SK-N-SH (cell line): ENCODE measurements at regions not wholly inside any gene's neighbourhood (a gene's known extent, or its start where the extent isn't known, plus 50 kb on each side); places are given as distances from the start of the nearest gene placed in this dataset.

Experiments
- CTCF ChIA-PET: fragments of 300-600, 350-600 bp; formaldehyde crosslinking; extraction: SDS; loops from one replicate; lab custom pipeline; 2021; lab: Yijun Ruan, JAX
- POLR2A ChIA-PET: fragments of 350-600 bp; sonication (Branson Sonifier 250); formaldehyde crosslinking; extraction: SDS; loops from one replicate; lab custom pipeline; 2020; ENCODE audit warnings: antibody characterized with exemption, inconsistent platforms; lab: Yijun Ruan, JAX
- DNase-seq: peaks from one replicate; pipeline ENCODE4 v3.0.0; 2012
- H2AFZ ChIP-seq: fragments of 200-600 bp; sonication (generic); 2 replicates; pipeline ENCODE4 v1.8.1; 2016; ENCODE audit warnings: antibody characterized with exemption, mild to moderate bottlenecking, low read depth
- H3F3A ChIP-seq: fragments of 200-600 bp; sonication (generic); replicated peaks from 2 replicates; pipeline ENCODE3; 2016; ENCODE audit warnings: antibody characterized with exemption, mild to moderate bottlenecking; ENCODE audit not compliant: insufficient read depth
- H3K27ac ChIP-seq, 2 experiments: fragments of 200-500 bp in 1 of 2; fragments of 200-600 bp in 1 of 2; sonication (Bioruptor generic) in 1 of 2; sonication (generic), shearing (Covaris generic) in 1 of 2; 2 replicates each; pipeline versions ENCODE4 v1.5.1 to v1.6.1; 2014 to 2016; ENCODE audit warnings: low read depth in 2 of 2, inconsistent platforms in 1 of 2, low read length in 1 of 2, mild to moderate bottlenecking in 1 of 2, mixed read lengths in 1 of 2
- H3K27me3 ChIP-seq: fragments of 200-600 bp; sonication (generic), shearing (Covaris generic); 2 replicates; pipeline ENCODE4 v1.6.1; 2016; ENCODE audit warnings: mixed run types; ENCODE audit not compliant: insufficient read depth
- H3K36me3 ChIP-seq, 2 experiments: fragments of 200-500 bp in 1 of 2; fragments of 200-600 bp in 1 of 2; sonication (Bioruptor generic) in 1 of 2; sonication (generic) in 1 of 2; replicated peaks in 1 of 2; 2 replicates each; pipeline versions ENCODE3 to v1.5.1; 2014 to 2016; ENCODE audit warnings: low read length in 1 of 2, mild to moderate bottlenecking in 1 of 2; ENCODE audit not compliant: insufficient read depth in 2 of 2, control insufficient read depth in 1 of 2
- H3K4me1 ChIP-seq, 2 experiments: fragments of 200-500 bp in 1 of 2; fragments of 200-600 bp in 1 of 2; sonication (Bioruptor generic) in 1 of 2; sonication (generic), shearing (Covaris generic) in 1 of 2; 2 replicates each; pipeline versions ENCODE4 v1.5.1 to v1.6.1; 2014 to 2016; ENCODE audit warnings: low read depth in 1 of 2, low read length in 1 of 2, mixed run types in 1 of 2; ENCODE audit not compliant: insufficient read depth in 2 of 2, control insufficient read depth in 1 of 2
- H3K4me2 ChIP-seq: fragments of 200-600 bp; sonication (generic), shearing (Covaris generic); 2 replicates; pipeline ENCODE4 v1.6.1; 2017; ENCODE audit warnings: mixed run types
- H3K4me3 ChIP-seq, 2 experiments: fragments of 200-500 bp in 1 of 2; fragments of 200-600 bp in 1 of 2; sonication (Bioruptor generic) in 1 of 2; sonication (generic), shearing (Covaris generic) in 1 of 2; 2 replicates each; pipeline versions ENCODE4 v1.5.1 to v1.8.1; 2014 to 2016; ENCODE audit warnings: low read depth in 2 of 2, inconsistent platforms in 1 of 2, low read length in 1 of 2, mild to moderate bottlenecking in 1 of 2, mixed read lengths in 1 of 2, moderate library complexity in 1 of 2
- H3K79me2 ChIP-seq: fragments of 200-600 bp; sonication (generic); 2 replicates; pipeline ENCODE4 v1.8.1; 2017; ENCODE audit warnings: mild to moderate bottlenecking; ENCODE audit not compliant: insufficient read depth
- H3K9ac ChIP-seq: fragments of 200-600 bp; sonication (generic); 2 replicates; pipeline ENCODE4 v1.6.1; 2017; ENCODE audit warnings: mixed run types
- H3K9me2 ChIP-seq: fragments of 200-600 bp; sonication (generic); 2 replicates; pipeline ENCODE4 v1.6.1; 2017; ENCODE audit warnings: mixed run types
- H3K9me3 ChIP-seq: fragments of 200-600 bp; sonication (generic); 2 replicates; pipeline ENCODE4 v1.6.1; 2017; ENCODE audit warnings: mixed run types, mild to moderate bottlenecking, moderate library complexity
- H4K20me1 ChIP-seq: fragments of 200-600 bp; sonication (generic); 2 replicates; pipeline ENCODE4 v1.6.1; 2017; ENCODE audit warnings: mild to moderate bottlenecking, mixed run types; ENCODE audit not compliant: insufficient read depth
- CHD2 ChIP-seq: fragments of 150-350 bp; IDR thresholded peaks from 2 replicates; pipeline ENCODE4 v1.6.1; 2018; ENCODE audit warnings: low read length; ENCODE audit not compliant: partially characterized antibody
- ELF1 ChIP-seq: IDR thresholded peaks from 2 replicates; pipeline ENCODE4 v1.4.0; 2012
- EP300 ChIP-seq, 2 experiments: IDR thresholded peaks; 2 replicates each; pipeline versions ENCODE4 v1.4.0 to v1.6.1; 2012; ENCODE audit warnings: borderline replicate concordance in 1 of 2, low read depth in 1 of 2, low read length in 1 of 2
- EZH2phosphoT487 ChIP-seq: fragments of 200-600 bp; sonication (generic); IDR thresholded peaks from 2 replicates; pipeline ENCODE4 v1.6.1; 2017; ENCODE audit warnings: low read depth, mixed run types, mild to moderate bottlenecking, antibody characterized with exemption, moderate library complexity, borderline replicate concordance
- FOSL2 ChIP-seq: IDR thresholded peaks from 2 replicates; pipeline ENCODE4 v1.4.0; 2012; ENCODE audit warnings: low read depth, mild to moderate bottlenecking, moderate library complexity, borderline replicate concordance
- FOXJ3 ChIP-seq: sonication (generic); formaldehyde crosslinking; IDR thresholded peaks from 2 replicates; pipeline ENCODE4 v1.5.1; 2020; ENCODE audit warnings: mild to moderate bottlenecking, missing genetic modification reagents
- FOXM1 ChIP-seq: IDR thresholded peaks from 2 replicates; pipeline ENCODE4 v1.4.0; 2012; ENCODE audit warnings: low read depth, mild to moderate bottlenecking
- GABPA ChIP-seq: IDR thresholded peaks from 2 replicates; pipeline ENCODE4 v1.4.0; 2012; ENCODE audit warnings: low read depth, mild to moderate bottlenecking
- GATA2 ChIP-seq: sonication (generic); formaldehyde crosslinking; IDR thresholded peaks from 2 replicates; pipeline ENCODE4 v1.5.0; 2020; ENCODE audit warnings: mild to moderate bottlenecking, missing genetic modification reagents
- JUND ChIP-seq: IDR thresholded peaks from 2 replicates; pipeline ENCODE4 v1.4.0; 2012
- MXI1 ChIP-seq: IDR thresholded peaks from 2 replicates; pipeline ENCODE4 v1.6.1; 2012; ENCODE audit warnings: mild to moderate bottlenecking, low read depth, low read length, improper control_type of control experiment
- NFIC ChIP-seq: IDR thresholded peaks from 2 replicates; pipeline ENCODE4 v1.4.0; 2012; ENCODE audit warnings: borderline replicate concordance
- POLR2AphosphoS5 ChIP-seq: IDR thresholded peaks from 2 replicates; pipeline ENCODE4 v1.6.1; 2012; ENCODE audit warnings: low read depth, low read length
- RCOR1 ChIP-seq: fragments of 150-350 bp; IDR thresholded peaks from 2 replicates; pipeline ENCODE4 v1.6.1; 2017; ENCODE audit warnings: antibody characterized with exemption, low read length
- RXRA ChIP-seq: IDR thresholded peaks from 2 replicates; pipeline ENCODE4 v1.4.0; 2012; ENCODE audit warnings: low read depth, mild to moderate bottlenecking, borderline replicate concordance
- SMC3 ChIP-seq: IDR thresholded peaks from 2 replicates; pipeline ENCODE4 v1.6.1; 2012; ENCODE audit warnings: low read depth, low read length, improper control_type of control experiment
- TCF12 ChIP-seq: IDR thresholded peaks from 2 replicates; pipeline ENCODE4 v1.4.0; 2012
- YY1 ChIP-seq: IDR thresholded peaks from 2 replicates; pipeline ENCODE4 v1.4.0; 2012; ENCODE audit warnings: low read depth, mild to moderate bottlenecking
- WGBS: methylation state at CpG from one replicate; pipeline ENCODE4 v1.1.6; 2017; ENCODE audit warnings: low lambda C conversion rate; 5-methylcytosine and 5-hydroxymethylcytosine counted together
- TF ChIP-seq, protein P1 (sequence below): fragments of 150-350 bp; IDR thresholded peaks from 2 replicates; pipeline ENCODE4 v1.6.1; 2016; ENCODE audit warnings: mild to moderate bottlenecking, low read depth, low read length
- TF ChIP-seq, protein P2 (sequence below): IDR thresholded peaks from 2 replicates; pipeline ENCODE4 v1.4.0; 2012; ENCODE audit warnings: low read depth, borderline replicate concordance
- TF ChIP-seq, protein P3 (sequence below): IDR thresholded peaks from 2 replicates; pipeline ENCODE4 v1.4.0; 2012; ENCODE audit warnings: low read depth
- TF ChIP-seq, protein P4 (sequence below): fragments of 150-350 bp; IDR thresholded peaks from 2 replicates; pipeline ENCODE4 v1.6.1; 2017; ENCODE audit warnings: antibody characterized with exemption, low read length, low read depth, borderline replicate concordance

DNA sequence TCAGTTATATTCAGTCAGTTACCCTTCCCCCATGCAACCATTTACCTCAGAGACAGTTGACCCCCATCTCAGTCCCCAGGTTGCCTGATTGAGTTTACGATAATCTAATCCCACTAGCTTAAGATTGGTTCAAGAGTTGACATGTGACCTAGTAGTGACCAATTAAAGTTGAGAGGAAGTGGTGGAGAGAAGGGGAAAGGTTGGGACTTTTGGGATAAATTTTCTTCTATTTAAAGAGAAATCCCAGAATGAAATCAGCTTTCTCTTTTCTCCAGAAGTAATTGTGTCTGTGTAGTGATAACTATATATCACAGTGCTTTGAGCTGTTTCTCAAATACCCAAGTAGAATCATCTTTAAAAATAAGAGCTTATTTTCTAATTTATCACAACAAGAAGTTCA, 396.7 kb upstream of the CLINT1 start:
- no peaks in the 10 kb centered on the region for H4K20me1 ChIP-seq
- no peaks in the 10 kb centered on the region for H3K4me1 ChIP-seq
- WGBS, result 32% methylated on average over 1 of the region's 1 CpG
- H3K9ac ChIP-seq, result no peak overlapping the region
- H3K27ac ChIP-seq, result no peak overlapping the region
- H3K36me3 ChIP-seq, result no peaks in the 10 kb centered on the region
- H3K4me3 ChIP-seq, result no peak overlapping the region
- ChIA-PET CTCF (interaction anchor here (1.3 kb wide), 1 partner anchor 53 kb away, joined by 3 read pairs; no protein-coding TSS in a partner anchor), POLR2A (no interaction called here)
- TF ChIP-seq FOXJ3 (CRISPR knock-in tag) (no peak), ELF1 (no peak), RCOR1 (no peak), RXRA (no peak), SMC3 (no peak), FOSL2 (no peak)
- no peaks in the 10 kb centered on the region for H3K79me2 ChIP-seq
- H2AFZ ChIP-seq, result no peak overlapping the region
- no peaks in the 10 kb centered on the region for H3K9me2 ChIP-seq
- H3K27me3 ChIP-seq, result no peaks in the 10 kb centered on the region
- no peaks in the 10 kb centered on the region for H3K9me3 ChIP-seq
- no peak overlapping the region for H3K4me2 ChIP-seq
- DNase-seq, result no peak
- no peaks in the 10 kb centered on the region for H3F3A ChIP-seq

DNA sequence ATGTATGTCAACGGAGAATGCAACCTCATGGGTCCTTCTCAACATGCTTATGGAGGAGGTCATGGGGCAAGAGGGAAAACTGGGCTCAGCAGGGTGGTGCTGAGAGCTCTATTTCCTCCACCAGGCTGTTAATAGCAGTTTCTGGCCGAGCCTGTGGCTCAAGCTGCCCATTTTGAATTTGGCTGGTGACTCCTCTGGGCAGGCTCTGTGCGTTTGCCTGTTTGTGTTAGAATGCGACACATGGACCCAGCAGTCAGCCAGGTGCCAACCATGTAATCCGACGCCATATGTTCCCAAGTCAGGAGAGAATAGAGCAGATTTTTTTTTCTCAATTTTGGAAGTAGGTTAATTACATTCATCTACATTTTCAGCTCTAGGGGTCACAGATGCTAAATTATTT, 387.7 kb upstream of the CLINT1 start:
- ChIA-PET CTCF (no interaction called here), POLR2A (no interaction called here)
- Histone ChIP-seq H3K4me1 (no peaks in the 10 kb centered on the region), H3K9ac (no peak overlapping the region), H3F3A (no peaks in the 10 kb centered on the region), H3K4me2 (no peak overlapping the region), H3K4me3 (no peak overlapping the region), H3K9me2 (no peaks in the 10 kb centered on the region), H2AFZ (no peak overlapping the region), H3K27ac (no peak overlapping the region), H3K27me3 (no peaks in the 10 kb centered on the region), H3K36me3 (no peaks in the 10 kb centered on the region), H3K9me3 (no peaks in the 10 kb centered on the region), H3K79me2 (no peaks in the 10 kb centered on the region), H4K20me1 (no peaks in the 10 kb centered on the region)
- DNase-seq, result no peak
- WGBS, result 59% methylated on average over 5 of the region's 6 CpGs
- no peak for TF ChIP-seq MXI1
- no peak for TF ChIP-seq RCOR1
- TF ChIP-seq, protein P1, sequence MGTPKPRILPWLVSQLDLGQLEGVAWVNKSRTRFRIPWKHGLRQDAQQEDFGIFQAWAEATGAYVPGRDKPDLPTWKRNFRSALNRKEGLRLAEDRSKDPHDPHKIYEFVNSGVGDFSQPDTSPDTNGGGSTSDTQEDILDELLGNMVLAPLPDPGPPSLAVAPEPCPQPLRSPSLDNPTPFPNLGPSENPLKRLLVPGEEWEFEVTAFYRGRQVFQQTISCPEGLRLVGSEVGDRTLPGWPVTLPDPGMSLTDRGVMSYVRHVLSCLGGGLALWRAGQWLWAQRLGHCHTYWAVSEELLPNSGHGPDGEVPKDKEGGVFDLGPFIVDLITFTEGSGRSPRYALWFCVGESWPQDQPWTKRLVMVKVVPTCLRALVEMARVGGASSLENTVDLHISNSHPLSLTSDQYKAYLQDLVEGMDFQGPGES, result no peak
- TF ChIP-seq EP300 (IDR thresholded peaks at IDR 0.05; ENCODE audit: borderline replicate concordance in 1 of 2, low read depth in 1 of 2, low read length in 1 of 2), result no peak
- TF ChIP-seq EZH2phosphoT487, result no peak

DNA sequence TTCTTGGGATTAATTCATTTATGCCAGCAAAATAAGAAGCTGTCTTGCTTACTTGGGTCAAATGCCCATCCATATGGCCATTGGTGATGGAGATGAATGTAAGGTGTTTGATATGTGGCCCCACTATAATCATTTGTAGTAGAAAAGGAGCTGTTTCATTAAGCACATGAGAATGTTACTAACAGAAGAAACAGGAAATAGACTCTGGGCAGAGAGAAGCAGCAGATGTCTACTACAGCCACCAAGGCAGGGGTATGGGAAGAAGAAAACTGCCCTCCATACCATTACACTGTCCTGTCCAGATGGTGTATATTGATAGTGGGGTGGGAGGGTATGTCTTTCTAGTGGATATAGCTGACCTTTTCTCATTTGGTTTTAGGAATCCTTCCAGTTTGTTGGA, 386.6 kb upstream of the CLINT1 start:
- H3K9me3 ChIP-seq, result no peaks in the 10 kb centered on the region
- no peaks in the 10 kb centered on the region for H3K4me1 ChIP-seq
- H3K36me3 ChIP-seq, result no peaks in the 10 kb centered on the region
- no peaks in the 10 kb centered on the region for H3F3A ChIP-seq
- H3K27ac ChIP-seq, result no peak overlapping the region
- H3K27me3 ChIP-seq, result no peaks in the 10 kb centered on the region
- H3K79me2 ChIP-seq, result no peaks in the 10 kb centered on the region
- no peak overlapping the region for H2AFZ ChIP-seq
- POLR2A ChIA-PET, result no interaction called here
- no peak overlapping the region for H3K4me2 ChIP-seq
- no peaks in the 10 kb centered on the region for H4K20me1 ChIP-seq
- H3K9me2 ChIP-seq, result no peaks in the 10 kb centered on the region
- H3K9ac ChIP-seq, result no peak overlapping the region
- no peak overlapping the region for H3K4me3 ChIP-seq
- CTCF ChIA-PET, result interaction anchor here (1.1 to 1.2 kb wide), 2 partner anchors 9 to 70 kb away, joined by 3 to 4 read pairs; no protein-coding TSS in a partner anchor
- DNase-seq, result no peak
- TF ChIP-seq FOSL2 (no peak), EP300 (IDR thresholded peaks at IDR 0.05; ENCODE audit: borderline replicate concordance in 1 of 2, low read depth in 1 of 2, low read length in 1 of 2) (no peak), TCF12 (no peak), JUND (no peak), YY1 (no peak), GATA2 (CRISPR knock-in tag) (no peak), POLR2AphosphoS5 (no peak), ELF1 (no peak), CHD2 (no peak), NFIC (no peak), FOXM1 (no peak), GABPA (no peak)
- TF ChIP-seq, protein P2, sequence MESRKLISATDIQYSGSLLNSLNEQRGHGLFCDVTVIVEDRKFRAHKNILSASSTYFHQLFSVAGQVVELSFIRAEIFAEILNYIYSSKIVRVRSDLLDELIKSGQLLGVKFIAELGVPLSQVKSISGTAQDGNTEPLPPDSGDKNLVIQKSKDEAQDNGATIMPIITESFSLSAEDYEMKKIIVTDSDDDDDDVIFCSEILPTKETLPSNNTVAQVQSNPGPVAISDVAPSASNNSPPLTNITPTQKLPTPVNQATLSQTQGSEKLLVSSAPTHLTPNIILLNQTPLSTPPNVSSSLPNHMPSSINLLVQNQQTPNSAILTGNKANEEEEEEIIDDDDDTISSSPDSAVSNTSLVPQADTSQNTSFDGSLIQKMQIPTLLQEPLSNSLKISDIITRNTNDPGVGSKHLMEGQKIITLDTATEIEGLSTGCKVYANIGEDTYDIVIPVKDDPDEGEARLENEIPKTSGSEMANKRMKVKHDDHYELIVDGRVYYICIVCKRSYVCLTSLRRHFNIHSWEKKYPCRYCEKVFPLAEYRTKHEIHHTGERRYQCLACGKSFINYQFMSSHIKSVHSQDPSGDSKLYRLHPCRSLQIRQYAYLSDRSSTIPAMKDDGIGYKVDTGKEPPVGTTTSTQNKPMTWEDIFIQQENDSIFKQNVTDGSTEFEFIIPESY, result no peak
- TF ChIP-seq, protein P3, sequence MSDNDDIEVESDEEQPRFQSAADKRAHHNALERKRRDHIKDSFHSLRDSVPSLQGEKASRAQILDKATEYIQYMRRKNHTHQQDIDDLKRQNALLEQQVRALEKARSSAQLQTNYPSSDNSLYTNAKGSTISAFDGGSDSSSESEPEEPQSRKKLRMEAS, result no peak
- TF ChIP-seq, protein P4, sequence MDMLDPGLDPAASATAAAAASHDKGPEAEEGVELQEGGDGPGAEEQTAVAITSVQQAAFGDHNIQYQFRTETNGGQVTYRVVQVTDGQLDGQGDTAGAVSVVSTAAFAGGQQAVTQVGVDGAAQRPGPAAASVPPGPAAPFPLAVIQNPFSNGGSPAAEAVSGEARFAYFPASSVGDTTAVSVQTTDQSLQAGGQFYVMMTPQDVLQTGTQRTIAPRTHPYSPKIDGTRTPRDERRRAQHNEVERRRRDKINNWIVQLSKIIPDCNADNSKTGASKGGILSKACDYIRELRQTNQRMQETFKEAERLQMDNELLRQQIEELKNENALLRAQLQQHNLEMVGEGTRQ, result no peak
